Mucosa of rectum (tissue), 2 donors: ENCODE measurements at regions not wholly inside any gene's neighbourhood (a gene's known extent, or its start where the extent isn't known, plus 50 kb on each side); places are given as distances from the start of the nearest gene placed in this dataset.

Experiments
- H3K27ac ChIP-seq, 2 donors: one replicate each; pipeline ENCODE4 v1.7.0; 2013; ENCODE audit warnings: inconsistent platforms in 2 of 2, low read depth in 2 of 2, low read length in 2 of 2
- H3K27me3 ChIP-seq, 2 donors: one replicate each; pipeline ENCODE4 v1.7.0; 2013; ENCODE audit warnings: low read length in 2 of 2; ENCODE audit not compliant: control insufficient read depth in 2 of 2, insufficient read depth in 2 of 2
- H3K36me3 ChIP-seq, 2 donors: one replicate each; pipeline ENCODE4 v1.7.0; 2013; ENCODE audit warnings: low read length in 2 of 2; ENCODE audit not compliant: control insufficient read depth in 2 of 2, insufficient read depth in 2 of 2
- H3K4me1 ChIP-seq, 2 donors: one replicate each; pipeline ENCODE4 v1.7.0; 2013; ENCODE audit warnings: low read length in 2 of 2, mild to moderate bottlenecking in 1 of 2; ENCODE audit not compliant: control insufficient read depth in 2 of 2, insufficient read depth in 2 of 2
- H3K4me3 ChIP-seq, 2 donors: one replicate each; pipeline ENCODE4 v1.7.0; 2013; ENCODE audit warnings: low read length in 2 of 2
- H3K9ac ChIP-seq, 2 donors: one replicate each; pipeline ENCODE4 v1.7.0; 2013; ENCODE audit warnings: low read length in 2 of 2, low read depth in 1 of 2, mild to moderate bottlenecking in 1 of 2
- H3K9me3 ChIP-seq, 2 donors: one replicate each; pipeline ENCODE4 v1.7.0; 2013; ENCODE audit warnings: low read length in 2 of 2; ENCODE audit not compliant: control insufficient read depth in 2 of 2
- donor health status: healthy.
- donor health status: Normal muscosa, but diverticular disease.

DNA sequence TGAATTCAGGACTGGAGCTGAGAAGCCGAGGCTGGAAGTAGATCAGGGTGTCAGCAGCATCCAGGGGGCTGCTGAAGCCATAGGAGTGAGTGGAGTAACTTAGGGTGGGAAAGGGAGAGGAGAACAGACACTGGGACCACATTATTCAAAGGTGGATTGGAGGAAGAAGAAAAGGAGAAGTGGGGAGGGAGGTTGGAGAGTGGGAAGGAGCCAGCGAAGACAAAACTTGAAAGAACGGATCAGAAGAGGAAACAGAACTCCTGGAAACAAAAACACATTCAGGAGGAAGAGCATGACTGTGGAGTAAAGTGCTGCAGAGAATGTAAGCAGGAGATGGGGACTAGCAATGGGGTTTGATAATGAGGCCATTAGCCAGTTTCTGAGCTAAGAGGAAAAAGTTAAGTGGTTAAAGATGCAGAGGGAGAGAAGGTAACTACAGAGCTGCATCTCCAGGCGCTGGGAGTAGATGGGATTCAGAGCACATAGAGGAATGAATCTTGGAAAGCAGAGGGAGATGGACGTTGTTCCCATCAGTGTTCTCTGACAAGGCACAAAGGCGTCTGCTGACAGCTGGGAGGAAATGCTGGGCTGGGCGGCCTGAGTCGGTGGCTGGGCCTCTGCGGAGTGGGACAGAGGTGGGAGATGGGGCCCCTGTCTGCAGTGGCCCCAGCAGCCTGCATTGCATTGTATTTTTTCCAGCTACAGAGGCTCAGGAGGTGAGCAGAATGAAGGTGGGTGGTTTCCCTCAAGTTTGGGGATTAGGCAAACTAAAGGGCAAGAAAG lies 63.1 kb upstream of the LEP start:
- Histone ChIP-seq H3K4me3 (no peak overlapping the region), H3K27me3 (peaks cover 0 to 10% of the 10 kb centered on the region in 2 donors), H3K27ac (no peak overlapping the region), H3K9ac (no peak overlapping the region), H3K9me3 (no peaks in the 10 kb centered on the region), H3K4me1 (no peaks in the 10 kb centered on the region), H3K36me3 (no peaks in the 10 kb centered on the region)

DNA sequence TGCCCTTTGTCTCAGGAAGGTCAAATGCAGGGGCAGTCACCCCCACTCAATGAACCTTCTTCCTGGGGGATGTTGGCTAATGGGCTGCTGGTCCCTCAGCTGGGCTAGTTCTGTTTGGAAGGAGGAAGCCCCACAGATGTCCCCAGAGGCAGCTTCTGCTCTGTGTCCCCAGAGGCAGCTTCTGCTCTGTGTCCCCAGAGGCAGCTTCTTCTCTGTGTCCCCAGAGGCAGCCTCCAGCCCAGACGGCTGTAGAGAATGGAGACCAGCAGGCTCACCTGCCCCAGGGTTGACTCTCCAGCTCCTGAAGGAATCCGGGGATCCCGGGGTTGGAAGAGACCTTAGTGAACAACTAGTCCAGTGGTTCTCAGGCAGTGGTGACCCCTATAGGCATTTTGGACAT lies 62.5 kb upstream of the LEP start:
- peaks cover under 1 to 10% of the 10 kb centered on the region in 2 donors for H3K27me3 ChIP-seq
- no peaks in the 10 kb centered on the region for H3K9me3 ChIP-seq
- no peak overlapping the region for H3K9ac ChIP-seq
- H3K36me3 ChIP-seq, result no peaks in the 10 kb centered on the region
- no peaks in the 10 kb centered on the region for H3K4me1 ChIP-seq
- H3K27ac ChIP-seq, result no peak overlapping the region
- no peak overlapping the region for H3K4me3 ChIP-seq

- H3K36me3 ChIP-seq, result no peaks in the 10 kb centered on the region
- H3K27ac ChIP-seq, result no peak overlapping the region
- H3K27me3 ChIP-seq, result peaks cover 4 to 9% of the 10 kb centered on the region in 2 donors
- no peak overlapping the region for H3K4me3 ChIP-seq
- no peak overlapping the region for H3K9ac ChIP-seq
- H3K4me1 ChIP-seq, result no peaks in the 10 kb centered on the region
- H3K9me3 ChIP-seq, result no peaks in the 10 kb centered on the region
These were observed 52.5 kb upstream of the LEP start for GRCh38 chr7:128188396-128189230.

DNA sequence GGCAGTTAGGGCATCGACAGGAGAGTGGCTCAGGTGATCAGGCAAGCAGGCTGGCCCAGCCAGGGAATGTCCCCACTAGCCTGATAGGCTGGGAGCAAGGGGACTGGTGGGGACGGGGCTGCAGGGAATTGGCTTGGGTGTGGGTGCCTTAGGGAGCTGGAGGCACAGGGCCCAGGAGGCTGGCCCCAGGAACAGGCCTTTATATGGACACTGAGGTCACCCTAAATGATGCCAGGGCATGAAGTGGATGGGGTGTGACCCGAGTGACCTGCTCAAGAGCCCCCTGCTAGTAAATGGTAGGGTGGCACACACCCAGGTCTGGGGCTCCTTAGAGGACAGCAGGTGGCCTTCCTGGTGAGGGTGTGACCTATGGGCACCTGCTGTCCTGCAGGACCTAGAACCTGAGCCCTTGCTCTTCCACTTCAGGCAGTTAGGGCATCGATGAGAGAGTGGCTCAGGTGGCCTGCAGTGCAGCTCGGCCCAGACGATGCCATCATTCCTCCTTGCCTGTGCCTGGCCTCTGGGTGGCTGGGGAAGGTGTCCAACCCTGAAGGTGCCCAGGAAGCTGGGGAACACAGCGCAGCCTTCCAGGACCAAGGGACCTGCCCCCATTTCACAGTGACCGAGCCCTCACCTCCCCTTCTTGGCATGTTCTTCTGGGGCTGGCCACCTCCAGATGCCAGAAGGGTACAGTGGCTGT lies 51.7 kb upstream of the LEP start:
- Histone ChIP-seq H3K27ac (no peak overlapping the region), H3K4me3 (no peak overlapping the region), H3K27me3 (peaks cover 0 to 9% of the 10 kb centered on the region in 2 donors), H3K9me3 (peaks cover 2 to 3% of the 10 kb centered on the region in 2 donors), H3K9ac (no peak overlapping the region), H3K36me3 (no peaks in the 10 kb centered on the region), H3K4me1 (no peaks in the 10 kb centered on the region)

DNA sequence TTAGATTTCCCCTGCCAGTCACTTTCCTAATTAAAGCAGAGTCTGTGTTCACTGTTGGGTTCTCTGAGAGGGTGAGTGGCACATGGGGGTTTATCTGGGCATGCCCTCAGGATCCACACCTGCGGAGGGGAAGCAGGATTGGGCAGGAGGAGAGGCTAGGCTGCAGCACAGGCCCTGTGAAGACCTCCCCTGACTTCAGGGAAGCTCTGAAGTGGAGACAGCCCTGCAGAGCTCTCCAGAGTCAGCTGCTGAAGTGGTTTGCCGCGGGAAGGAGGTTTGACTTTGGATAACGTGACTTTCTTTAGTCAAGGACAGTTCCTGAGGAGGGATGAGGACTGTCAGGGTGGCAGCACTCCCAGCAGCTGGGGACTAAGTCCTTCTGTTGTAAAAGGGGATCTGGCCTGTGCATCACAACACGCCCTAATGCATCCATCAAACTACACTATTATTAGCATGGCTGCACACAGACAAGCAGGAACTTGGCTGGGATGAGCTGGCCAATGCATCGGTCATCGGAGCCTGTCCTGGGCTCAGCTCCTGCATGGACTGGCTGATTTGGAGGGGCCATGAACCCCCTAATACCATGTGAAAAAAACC lies 50.9 kb upstream of the LEP start:
- no peak overlapping the region for H3K27ac ChIP-seq
- H3K36me3 ChIP-seq, result no peaks in the 10 kb centered on the region
- peaks cover 0 to 9% of the 10 kb centered on the region in 2 donors for H3K27me3 ChIP-seq
- no peaks in the 10 kb centered on the region for H3K4me1 ChIP-seq
- peaks cover 6% of the 10 kb centered on the region in 2 donors for H3K9me3 ChIP-seq
- H3K9ac ChIP-seq, result no peak overlapping the region
- H3K4me3 ChIP-seq, result no peak overlapping the region

- Histone ChIP-seq H3K4me1 (no peaks in the 10 kb centered on the region), H3K27ac (no peak overlapping the region), H3K4me3 (no peak overlapping the region), H3K27me3 (peaks cover 0 to 4% of the 10 kb centered on the region in 2 donors), H3K9ac (no peak overlapping the region), H3K36me3 (no peaks in the 10 kb centered on the region), H3K9me3 (peaks cover 6 to 8% of the 10 kb centered on the region in 2 donors)
These were observed 49.8 kb upstream of the LEP start for GRCh38 chr7:128191136-128191844.
